ENCODE measurements at regions not wholly inside any gene's neighbourhood (a gene's known extent, or its start where the extent isn't known, plus 50 kb on each side); places are given as distances from the start of the nearest gene placed in this dataset.

DNA sequence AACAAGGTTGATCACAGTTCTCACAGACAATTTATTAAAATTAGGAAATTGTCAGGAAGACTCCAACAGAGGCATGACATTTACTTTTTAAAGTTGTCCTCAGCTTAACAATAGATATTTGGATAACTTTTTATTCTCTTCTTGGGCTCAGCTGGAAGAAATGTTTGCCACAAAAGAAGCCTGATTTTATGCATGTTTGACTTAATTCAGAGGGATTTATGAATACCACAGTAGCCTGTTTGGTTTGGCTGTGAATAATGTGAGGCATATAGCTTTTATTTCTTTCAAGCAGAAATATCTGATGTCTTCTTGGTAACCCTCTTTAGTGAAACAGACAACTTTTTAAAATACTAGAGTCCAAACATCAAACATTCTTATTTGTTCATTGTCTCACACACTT is 1464.5 kb upstream of the SLC10A2 start (continued):
- no peak for TF ChIP-seq POLR2AphosphoS5 (IDR thresholded peaks at IDR 0.05; ENCODE audit: low read depth, low read length)
- no peak for TF ChIP-seq SP1 (IDR thresholded peaks at IDR 0.05; ENCODE audit: low read depth)
- TF ChIP-seq ZFX (IDR thresholded peaks at IDR 0.05), result no peak
- no peak for TF ChIP-seq CBX3 (IDR thresholded peaks at IDR 0.05; ENCODE audit: low read depth)

DNA sequence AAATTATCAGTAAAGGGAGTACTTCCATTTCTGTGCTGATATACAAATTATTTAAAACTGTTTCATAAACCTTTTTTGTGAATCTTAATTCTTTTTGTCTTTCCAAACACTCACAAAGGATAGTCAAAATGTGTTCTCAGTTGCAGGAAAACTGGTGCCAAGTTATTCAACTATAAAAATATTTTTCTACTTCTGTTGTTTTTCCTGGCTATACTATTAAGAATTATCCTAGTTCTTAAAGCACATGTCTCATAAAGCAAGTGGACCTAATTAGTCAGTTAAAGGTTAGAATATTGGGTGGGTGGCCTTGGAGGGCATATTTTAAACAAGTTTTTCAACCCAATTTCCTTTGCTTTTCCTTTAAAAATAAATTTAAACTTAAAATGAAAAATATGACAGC is 1460.3 kb upstream of the SLC10A2 start:
- intact Hi-C loops (cut with micrococcal nuclease), result no loop called here
- ATAC-seq, result no peak

DNA sequence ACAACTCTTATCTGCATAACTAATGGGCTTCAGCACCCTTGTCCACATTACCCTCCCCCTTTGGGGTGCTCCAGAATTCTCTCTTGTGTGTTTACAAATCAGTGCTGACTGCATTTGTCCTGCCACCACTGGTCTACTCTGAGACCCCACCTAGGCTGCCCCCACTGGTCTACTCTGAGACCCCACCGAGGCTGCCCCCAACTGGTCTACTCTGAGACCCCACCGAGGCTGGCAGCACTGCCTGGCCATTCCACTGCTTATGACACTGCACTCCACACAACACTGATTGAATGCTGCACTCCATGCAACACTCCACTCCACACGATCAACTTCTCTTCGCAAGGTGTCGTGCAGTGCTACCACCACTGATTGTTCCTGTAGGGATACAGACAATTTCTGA is 1459.2 kb upstream of the SLC10A2 start:
- Histone ChIP-seq H3K4me3 (replicated peaks in 1 of 2; ENCODE audit: low read depth in 1 of 2, low read length in 2 of 2) (no peak overlapping the region), H2AFZ (ENCODE audit: low read depth, low read length, poor library complexity, severe bottlenecking) (no peak overlapping the region), H3K9me3 (ENCODE audit: control insufficient read depth in 1 of 2, insufficient read depth in 1 of 2, low read depth in 1 of 2, low read length in 2 of 2) (no peaks in the 10 kb centered on the region), H3K27me3 (ENCODE audit: insufficient read depth, low read length) (no peaks in the 10 kb centered on the region), H3K9ac (ENCODE audit: low read length) (no peak overlapping the region), H3K36me3 (ENCODE audit: control insufficient read depth in 1 of 2, insufficient read depth in 2 of 2, low read length in 2 of 2) (no peaks in the 10 kb centered on the region), H3K4me2 (ENCODE audit: low read length) (no peak overlapping the region), H3K9me2 (ENCODE audit: insufficient read depth) (no peaks in the 10 kb centered on the region), H3K79me2 (ENCODE audit: insufficient read depth, low read length) (no peaks in the 10 kb centered on the region), H3K4me1 (ENCODE audit: control insufficient read depth in 1 of 2, insufficient read depth in 2 of 2, low read length in 2 of 2) (no peaks in the 10 kb centered on the region), H3K27ac (ENCODE audit: low read depth, low read length) (no peak overlapping the region), H4K20me1 (ENCODE audit: insufficient read depth) (no peaks in the 10 kb centered on the region)
- ChIA-PET POLR2A (no interaction called here), RAD21 (ENCODE audit: low non-redundant PET in 1 of 2, low total read pairs in 2 of 2, uncharacterized antibody in 2 of 2, unreplicated experiment in 2 of 2) (no interaction called here), CTCF (no interaction called here)
- intact Hi-C loops (cut with micrococcal nuclease), result no loop called here
- no peak for DNase-seq (ENCODE audit: low read depth, low spot score)
- BruUV-seq (replicated peaks), result no TSS peak
- TF ChIP-seq, protein P1, sequence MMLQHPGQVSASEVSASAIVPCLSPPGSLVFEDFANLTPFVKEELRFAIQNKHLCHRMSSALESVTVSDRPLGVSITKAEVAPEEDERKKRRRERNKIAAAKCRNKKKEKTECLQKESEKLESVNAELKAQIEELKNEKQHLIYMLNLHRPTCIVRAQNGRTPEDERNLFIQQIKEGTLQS (IDR thresholded peaks at IDR 0.05), result no peak
- TF ChIP-seq CBX3 (IDR thresholded peaks at IDR 0.05; ENCODE audit: low read depth) (no peak), JUND (IDR thresholded peaks at IDR 0.05) (no peak), YY1 (IDR thresholded peaks at IDR 0.05; ENCODE audit: extremely low read depth, insufficient replicate concordance, low read depth, low read length) (no peak), ELF1 (IDR thresholded peaks at IDR 0.05; ENCODE audit: borderline replicate concordance, low read depth) (no peak), EGR1 (IDR thresholded peaks at IDR 0.05; ENCODE audit: low read depth) (no peak), EZH2phosphoT487 (IDR thresholded peaks at IDR 0.05; ENCODE audit: borderline replicate concordance) (no peak), SRF (IDR thresholded peaks at IDR 0.05; ENCODE audit: low read depth) (no peak), SIN3A (IDR thresholded peaks at IDR 0.05; ENCODE audit: low read depth) (no peak), RAD21 (IDR thresholded peaks at IDR 0.05; ENCODE audit: low read depth) (no peak), SP1 (IDR thresholded peaks at IDR 0.05; ENCODE audit: low read depth) (no peak), ZFX (IDR thresholded peaks at IDR 0.05) (no peak), POLR2AphosphoS5 (IDR thresholded peaks at IDR 0.05; ENCODE audit: low read depth, low read length) (no peak), CEBPB (IDR thresholded peaks at IDR 0.05; ENCODE audit: low read depth) (no peak), ZNF274 (IDR thresholded peaks at IDR 0.05; ENCODE audit: low read depth, low read length) (no peak)
- TF ChIP-seq, protein P2, sequence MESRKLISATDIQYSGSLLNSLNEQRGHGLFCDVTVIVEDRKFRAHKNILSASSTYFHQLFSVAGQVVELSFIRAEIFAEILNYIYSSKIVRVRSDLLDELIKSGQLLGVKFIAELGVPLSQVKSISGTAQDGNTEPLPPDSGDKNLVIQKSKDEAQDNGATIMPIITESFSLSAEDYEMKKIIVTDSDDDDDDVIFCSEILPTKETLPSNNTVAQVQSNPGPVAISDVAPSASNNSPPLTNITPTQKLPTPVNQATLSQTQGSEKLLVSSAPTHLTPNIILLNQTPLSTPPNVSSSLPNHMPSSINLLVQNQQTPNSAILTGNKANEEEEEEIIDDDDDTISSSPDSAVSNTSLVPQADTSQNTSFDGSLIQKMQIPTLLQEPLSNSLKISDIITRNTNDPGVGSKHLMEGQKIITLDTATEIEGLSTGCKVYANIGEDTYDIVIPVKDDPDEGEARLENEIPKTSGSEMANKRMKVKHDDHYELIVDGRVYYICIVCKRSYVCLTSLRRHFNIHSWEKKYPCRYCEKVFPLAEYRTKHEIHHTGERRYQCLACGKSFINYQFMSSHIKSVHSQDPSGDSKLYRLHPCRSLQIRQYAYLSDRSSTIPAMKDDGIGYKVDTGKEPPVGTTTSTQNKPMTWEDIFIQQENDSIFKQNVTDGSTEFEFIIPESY (IDR thresholded peaks at IDR 0.05; ENCODE audit: extremely low read depth, insufficient replicate concordance, low read length), result no peak
- TF ChIP-seq, protein P3, sequence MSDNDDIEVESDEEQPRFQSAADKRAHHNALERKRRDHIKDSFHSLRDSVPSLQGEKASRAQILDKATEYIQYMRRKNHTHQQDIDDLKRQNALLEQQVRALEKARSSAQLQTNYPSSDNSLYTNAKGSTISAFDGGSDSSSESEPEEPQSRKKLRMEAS (IDR thresholded peaks at IDR 0.05), result no peak
- ATAC-seq, result no peak

More for the DNA sequence above, 1460.3 kb upstream of the SLC10A2 start:
- no peak for DNase-seq (ENCODE audit: low read depth, low spot score)
- no TSS peak for BruUV-seq (replicated peaks)
- Histone ChIP-seq H4K20me1 (ENCODE audit: insufficient read depth) (no peaks in the 10 kb centered on the region), H3K79me2 (ENCODE audit: insufficient read depth, low read length) (no peaks in the 10 kb centered on the region), H3K27ac (ENCODE audit: low read depth, low read length) (no peak overlapping the region), H3K9me3 (ENCODE audit: control insufficient read depth in 1 of 2, insufficient read depth in 1 of 2, low read depth in 1 of 2, low read length in 2 of 2) (no peaks in the 10 kb centered on the region), H3K27me3 (ENCODE audit: insufficient read depth, low read length) (no peaks in the 10 kb centered on the region), H3K36me3 (ENCODE audit: control insufficient read depth in 1 of 2, insufficient read depth in 2 of 2, low read length in 2 of 2) (no peaks in the 10 kb centered on the region), H3K4me3 (replicated peaks in 1 of 2; ENCODE audit: low read depth in 1 of 2, low read length in 2 of 2) (no peak overlapping the region), H3K9me2 (ENCODE audit: insufficient read depth) (no peaks in the 10 kb centered on the region), H3K4me2 (ENCODE audit: low read length) (no peak overlapping the region), H2AFZ (ENCODE audit: low read depth, low read length, poor library complexity, severe bottlenecking) (no peak overlapping the region), H3K9ac (ENCODE audit: low read length) (no peak overlapping the region), H3K4me1 (ENCODE audit: control insufficient read depth in 1 of 2, insufficient read depth in 2 of 2, low read length in 2 of 2) (no peaks in the 10 kb centered on the region)
- RAD21 ChIA-PET (ENCODE audit: low non-redundant PET in 1 of 2, low total read pairs in 2 of 2, uncharacterized antibody in 2 of 2, unreplicated experiment in 2 of 2), result no interaction called here
- no peak for TF ChIP-seq CBX3 (IDR thresholded peaks at IDR 0.05; ENCODE audit: low read depth)
- TF ChIP-seq POLR2AphosphoS5 (IDR thresholded peaks at IDR 0.05; ENCODE audit: low read depth, low read length), result no peak
- no peak for TF ChIP-seq TCF7L2 (IDR thresholded peaks at IDR 0.05; ENCODE audit: borderline replicate concordance, extremely low read depth, insufficient read depth, insufficient read length)
- TF ChIP-seq SP1 (IDR thresholded peaks at IDR 0.05; ENCODE audit: low read depth), result no peak
- CTCF ChIA-PET, result no interaction called here
- POLR2A ChIA-PET, result no interaction called here

Measured in HCT116 (cell line).